HG03558 (cell line): ENCODE measurements at regions not wholly inside any gene's neighbourhood (a gene's known extent, or its start where the extent isn't known, plus 50 kb on each side); places are given as distances from the start of the nearest gene placed in this dataset.

Experiments used
- ATAC-seq: cut with Tn5 transposase; IDR thresholded peaks from one replicate; pipeline ENCODE4 v1.9.1; 2021; ENCODE audit warnings: moderate number of reproducible peaks; ENCODE audit not compliant: unreplicated experiment; ENCODE audit errors: extremely low read depth

GRCh38 chr10:111131168-111131799 lies 54.5 kb downstream of the ADRA2A start:
- no peak for ATAC-seq

DNA sequence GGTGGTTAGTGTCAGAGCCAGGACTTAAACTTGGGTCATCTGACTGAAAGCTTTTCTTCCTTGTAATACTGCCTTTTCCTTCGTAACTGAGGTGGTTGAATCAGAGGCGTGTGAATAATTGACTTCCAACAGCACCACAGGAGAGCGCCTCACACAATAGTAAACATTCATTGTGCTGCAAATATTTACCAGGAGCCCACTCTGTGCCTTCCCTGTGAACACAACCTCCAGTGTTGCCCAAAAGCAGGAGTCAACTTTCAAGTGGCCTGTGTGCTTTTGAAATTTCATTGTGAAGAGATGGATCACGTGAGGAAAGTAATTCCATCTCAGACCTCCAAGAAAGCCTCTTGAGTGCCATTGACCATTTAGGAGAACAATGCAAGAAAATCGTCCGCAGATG lies 60.2 kb downstream of the ADRA2A start:
- ATAC-seq: no peak

- ATAC-seq: no peak
Measured at GRCh38 chr10:111137587-111137986, 60.8 kb downstream of the ADRA2A start.

DNA sequence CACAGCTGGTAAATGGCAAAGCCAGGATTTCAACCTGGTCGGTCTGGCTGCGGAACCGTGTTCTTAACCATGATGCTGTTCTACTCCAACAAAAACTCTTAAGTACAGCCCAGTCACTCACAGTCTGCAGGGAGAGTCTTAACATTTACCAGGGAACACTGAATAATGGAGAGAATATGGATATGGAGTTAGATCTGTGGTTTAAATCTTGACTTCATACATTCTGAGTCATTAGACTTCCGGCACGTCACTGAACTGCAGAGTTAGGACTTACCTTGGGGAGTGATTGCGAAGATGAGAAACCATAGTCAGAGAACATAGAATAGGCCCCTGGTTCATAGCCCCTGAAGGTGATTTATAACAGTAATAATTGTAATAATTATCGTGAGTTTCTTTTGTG lies 61.7 kb downstream of the ADRA2A start:
- ATAC-seq: no peak

GRCh38 chr10:111139567-111139966 lies 62.7 kb downstream of the ADRA2A start:
- ATAC-seq: no peak

- no peak for ATAC-seq
Measured at GRCh38 chr10:111142092-111142768, 65.4 kb downstream of the ADRA2A start.

DNA sequence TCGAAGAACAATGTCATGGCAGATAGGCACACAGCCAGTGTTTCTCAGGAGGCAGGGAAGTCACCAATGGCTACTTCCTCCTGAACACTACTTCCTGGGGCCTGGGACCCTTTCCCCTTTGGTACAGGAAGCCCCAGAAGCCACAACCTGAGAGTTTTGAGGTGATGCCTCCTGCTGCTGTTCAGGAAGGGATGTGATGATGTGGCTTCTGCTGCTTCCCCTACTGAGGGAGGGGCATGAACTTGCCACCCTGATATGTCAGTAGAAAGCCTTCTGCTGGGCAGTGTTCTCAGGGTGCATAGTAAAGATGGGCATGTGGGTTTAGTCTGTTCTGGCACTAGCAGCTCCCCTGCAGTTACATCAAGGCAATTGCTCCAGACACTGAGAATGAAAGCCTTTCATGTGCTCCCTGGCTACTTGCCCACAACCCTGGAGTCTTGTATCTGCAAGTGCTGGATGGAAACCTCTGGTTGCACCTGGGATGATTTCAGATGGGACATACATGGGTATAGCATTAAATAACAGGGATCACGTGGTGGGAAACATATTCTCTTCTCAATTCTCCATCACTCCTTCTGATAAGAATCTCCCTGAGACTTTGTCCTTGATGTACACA lies 69.3 kb downstream of the ADRA2A start:
- ATAC-seq: no peak

DNA sequence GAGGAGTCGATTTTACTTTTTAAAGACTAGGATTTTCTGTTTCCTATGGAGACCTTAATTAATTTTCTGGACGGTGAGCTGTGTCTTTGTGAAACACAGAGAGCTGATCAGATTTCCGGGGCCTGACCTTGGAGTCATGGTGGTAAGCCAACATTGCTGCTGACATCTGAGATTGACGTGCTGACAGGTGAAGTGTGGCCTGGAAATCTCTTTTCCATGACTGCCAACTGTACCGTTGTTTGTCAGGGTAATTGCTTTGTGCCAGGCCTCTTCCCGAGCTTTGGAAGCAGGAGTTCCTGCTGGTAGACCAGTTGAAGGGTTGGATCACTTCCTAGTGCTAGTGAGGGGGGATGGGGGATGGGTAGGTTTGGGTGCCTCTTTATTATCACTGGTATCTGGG lies 71.2 kb downstream of the ADRA2A start:
- ATAC-seq: no peak

DNA sequence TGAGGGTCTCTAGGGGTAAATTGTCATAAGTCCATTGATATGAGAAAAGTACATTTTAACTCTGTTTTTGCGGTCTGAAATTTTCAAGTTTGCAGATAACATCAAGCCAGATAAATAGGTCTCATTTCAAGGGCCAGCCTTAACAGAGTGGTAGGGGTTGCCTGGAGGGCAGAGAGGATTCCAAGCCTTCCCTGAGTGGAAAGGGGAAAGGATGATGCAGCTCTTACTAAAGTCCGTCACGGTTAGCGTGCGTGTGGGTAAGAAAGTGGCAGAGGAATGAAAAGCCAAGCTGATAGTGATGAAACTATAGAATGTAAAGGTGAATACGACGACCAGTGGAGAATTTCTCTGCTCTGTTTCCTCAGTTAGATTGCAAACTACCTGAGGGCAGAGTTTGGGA lies 71.6 kb downstream of the ADRA2A start:
- no peak for ATAC-seq

DNA sequence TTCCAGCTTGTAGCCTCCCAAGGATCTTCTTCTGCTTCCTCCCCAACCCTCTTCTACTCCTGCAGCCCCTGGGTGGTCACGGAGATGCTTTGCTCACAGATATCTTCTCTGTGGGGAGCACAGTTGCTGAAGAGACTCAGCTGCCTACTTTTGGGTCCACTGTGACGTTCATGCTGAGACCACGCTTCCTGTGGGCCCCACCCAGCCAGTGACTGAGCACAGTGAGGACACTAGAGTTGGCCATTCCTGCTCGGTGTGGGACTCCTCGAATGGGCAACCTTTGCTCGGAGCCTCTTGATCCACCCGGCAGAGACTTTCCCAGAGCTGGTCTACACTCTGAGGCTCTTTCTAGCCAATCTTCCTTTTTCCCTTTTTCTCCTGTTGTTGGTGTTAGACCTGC lies 73.9 kb downstream of the ADRA2A start:
- ATAC-seq: no peak

DNA sequence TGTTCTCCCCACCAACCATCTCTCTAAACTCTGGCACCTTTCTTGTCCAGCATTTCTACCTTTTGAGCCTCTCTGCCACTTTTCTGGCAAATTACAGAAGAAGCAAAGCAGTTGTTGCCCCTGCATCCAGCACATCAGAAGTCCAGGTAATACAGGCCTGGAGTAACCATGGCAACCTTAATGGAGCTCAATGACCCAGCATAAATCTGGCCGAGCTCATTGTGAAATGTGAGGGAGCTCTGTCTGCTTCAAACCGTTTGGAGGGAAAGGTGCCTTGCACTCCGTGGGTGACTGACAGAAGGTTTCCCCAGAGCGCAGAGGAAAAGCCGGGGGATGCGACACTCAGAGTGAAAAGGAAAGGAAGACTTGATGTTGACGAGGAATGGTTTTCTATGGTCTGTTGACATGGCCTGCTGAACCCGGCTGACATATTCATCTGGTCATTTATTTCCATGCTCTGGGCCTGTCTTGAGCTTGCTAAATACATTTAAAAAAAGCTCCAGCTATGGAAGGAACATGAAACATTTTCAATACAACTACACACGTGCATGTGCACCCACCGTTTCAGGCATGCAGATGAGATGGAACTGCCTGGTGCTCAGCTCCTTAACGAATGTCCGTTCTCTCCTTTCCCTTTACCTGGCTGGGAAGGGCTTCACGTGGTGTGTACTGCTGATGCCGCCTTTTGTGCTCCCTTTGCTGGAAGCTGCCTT lies 74.9 kb downstream of the ADRA2A start:
- no peak for ATAC-seq

- no peak for ATAC-seq
Measured at GRCh38 chr10:111156754-111157153, 79.9 kb downstream of the ADRA2A start.

DNA sequence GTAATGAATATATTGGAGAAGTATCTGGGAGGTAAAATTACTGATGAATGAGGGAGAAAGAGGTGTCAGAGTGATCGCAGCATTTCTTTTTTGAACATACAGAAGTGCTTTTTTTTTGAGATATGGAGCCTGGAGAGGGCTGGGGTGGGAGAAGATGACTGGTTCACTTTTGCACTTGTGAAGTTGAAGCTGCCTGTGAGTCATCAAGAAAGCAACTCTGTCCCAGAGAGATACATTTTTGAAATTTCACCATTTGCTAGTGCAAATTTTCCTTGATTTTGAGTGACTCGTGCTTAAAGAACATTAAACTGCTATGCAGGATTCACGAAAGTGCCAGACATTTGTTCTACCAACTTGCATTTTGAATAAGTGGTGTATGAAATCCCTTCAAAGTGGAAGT lies 81.8 kb downstream of the ADRA2A start:
- ATAC-seq: no peak

DNA sequence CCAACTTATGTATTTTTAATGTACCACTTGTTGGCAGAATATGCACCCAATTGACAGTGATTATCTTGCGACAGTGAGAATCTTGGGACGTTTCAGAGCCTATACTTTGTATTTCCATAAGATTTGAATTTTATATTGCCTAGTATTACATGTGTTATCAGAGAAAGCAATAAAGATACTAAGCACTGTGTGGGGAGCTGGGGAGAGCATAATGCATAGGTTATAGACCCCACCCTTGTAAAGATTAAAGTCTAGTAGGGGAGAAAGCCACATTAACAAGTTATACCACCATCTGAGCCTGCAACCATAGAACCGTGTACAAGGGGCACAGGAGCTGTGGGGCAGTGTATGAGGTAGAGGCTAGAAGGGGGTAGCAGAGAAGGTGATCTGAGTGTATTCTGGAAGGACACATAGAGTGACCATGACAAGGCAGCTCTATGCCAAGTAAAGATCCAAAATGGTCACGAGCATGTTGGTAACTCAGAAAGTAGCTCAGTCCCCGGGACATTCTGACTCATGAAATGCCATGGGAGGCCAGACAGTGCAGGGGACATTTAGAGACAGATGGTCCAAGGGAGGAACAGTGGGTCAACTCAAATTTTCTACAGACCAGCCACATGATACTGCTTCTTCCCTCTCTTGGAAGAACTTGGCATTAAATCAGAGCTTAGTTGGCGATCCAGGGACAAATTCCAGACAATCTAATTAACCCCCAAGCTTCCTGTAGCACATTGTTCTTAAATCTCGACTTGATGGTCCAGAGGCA lies 84.5 kb downstream of the ADRA2A start:
- no peak for ATAC-seq

DNA sequence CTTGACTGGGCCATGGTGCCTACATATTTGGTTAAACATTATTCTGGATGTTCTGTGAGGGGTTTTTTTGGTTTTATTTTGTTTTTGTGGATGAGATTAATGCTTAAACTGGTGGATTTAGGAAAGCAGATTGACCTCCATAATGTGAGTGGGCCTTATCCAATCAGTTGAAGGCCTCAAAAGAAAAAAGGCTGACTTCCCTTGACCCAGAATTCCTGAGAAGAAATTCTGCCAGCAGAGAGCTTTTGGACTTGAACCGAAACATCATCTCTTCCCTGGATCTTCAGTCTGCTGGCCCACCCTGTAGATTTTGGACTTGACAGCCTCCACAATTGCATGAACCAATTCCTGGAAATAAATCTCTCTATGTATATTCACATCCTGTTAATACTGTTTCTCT lies 94.4 kb downstream of the ADRA2A start:
- no peak for ATAC-seq

DNA sequence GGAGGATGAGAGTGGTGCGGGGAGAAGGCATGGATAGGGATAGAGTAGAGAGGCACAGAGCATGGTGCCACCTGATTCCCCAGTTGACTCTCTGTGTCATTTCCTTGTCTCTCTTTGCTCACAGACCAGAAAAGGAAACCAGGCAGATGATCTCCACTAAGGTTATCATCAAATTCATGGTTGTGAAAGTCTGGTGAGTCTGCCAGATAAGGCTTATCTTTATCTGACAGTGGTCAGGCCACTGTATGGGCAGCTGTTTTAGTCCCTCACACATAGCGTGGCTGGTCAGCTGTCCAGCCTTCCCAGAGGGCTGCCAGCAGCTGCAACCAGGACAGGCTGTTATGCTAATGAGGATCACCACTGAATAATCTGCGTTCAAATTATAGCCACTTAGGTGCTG lies 99.0 kb downstream of the ADRA2A start:
- no peak for ATAC-seq

DNA sequence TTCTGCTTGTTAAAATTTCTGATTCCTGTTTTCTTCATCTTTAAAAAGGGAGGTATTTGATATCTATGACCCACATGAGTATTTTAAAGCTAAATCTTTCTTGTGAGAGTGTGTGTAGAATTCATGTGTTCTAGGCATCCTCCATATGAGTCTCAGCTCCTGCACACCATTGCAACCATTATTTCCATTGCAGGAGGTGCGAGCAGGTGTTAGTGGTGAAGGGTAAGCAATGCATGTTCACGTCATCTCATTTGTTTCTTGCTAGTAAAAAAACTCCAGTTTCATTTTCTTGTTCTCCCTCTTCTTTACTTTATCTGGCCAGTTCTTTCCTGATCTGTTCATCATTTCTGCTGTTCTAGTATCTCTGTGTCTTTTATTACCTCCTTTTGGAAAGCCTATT lies 100.5 kb downstream of the ADRA2A start:
- no peak for ATAC-seq

GRCh38 chr10:111179514-111179913 lies 102.7 kb downstream of the ADRA2A start:
- ATAC-seq: no peak

DNA sequence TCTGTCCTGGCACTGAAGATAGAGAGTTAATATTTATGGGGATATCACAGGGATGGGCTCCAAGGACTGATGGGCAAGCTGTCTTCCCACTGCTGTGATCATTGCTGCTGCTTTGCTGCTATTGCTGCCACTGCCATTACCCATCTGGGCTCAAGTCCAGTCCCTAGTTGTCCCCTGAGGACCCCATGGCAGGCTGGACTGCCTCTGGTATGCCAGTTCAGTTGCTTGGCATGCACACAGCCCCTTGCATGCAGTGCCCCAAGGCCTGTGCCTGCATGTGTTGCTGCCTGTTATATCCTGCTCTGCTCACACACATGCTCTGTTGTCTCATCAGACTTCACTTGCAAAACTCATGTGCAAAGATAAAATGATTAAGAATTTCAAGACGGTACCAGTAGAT lies 109.5 kb downstream of the ADRA2A start:
- ATAC-seq: no peak

DNA sequence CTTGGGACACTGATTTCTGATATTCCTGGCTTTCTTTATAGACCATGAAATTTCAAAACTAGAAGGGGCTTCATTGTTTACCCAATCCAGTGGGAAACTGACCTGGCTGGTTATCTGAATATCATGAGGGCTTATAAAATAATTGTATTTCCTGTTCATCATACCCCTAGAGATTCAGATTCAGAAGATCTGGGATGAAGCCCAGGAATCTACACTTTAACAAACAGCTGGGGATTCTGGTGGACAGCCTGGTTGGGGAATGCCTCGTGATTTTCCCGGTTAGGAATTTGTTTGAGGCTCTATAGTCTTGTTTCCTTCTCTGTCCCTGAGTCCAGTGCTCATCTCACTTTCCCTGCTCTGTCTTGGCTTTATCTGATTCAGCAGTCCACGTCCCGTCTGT lies 110.3 kb downstream of the ADRA2A start:
- ATAC-seq: no peak

DNA sequence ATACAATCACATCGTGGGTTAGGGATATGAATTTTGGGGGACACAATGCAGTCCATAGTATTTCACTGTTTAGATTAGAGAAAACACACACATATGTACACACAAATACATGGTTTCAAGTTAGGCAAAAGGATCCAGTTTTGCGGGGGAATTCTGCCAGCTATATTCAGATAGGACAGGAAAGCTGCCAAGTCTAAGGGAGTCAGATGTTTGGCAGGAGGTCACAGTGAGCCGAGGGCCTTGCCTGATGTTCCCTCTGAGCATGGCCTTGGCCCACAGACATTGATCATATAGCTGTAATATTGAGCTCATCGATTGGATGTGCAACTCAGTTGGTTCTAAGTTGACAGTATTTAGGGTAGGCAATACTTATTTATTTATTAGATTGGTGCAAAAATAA lies 122.8 kb downstream of the ADRA2A start:
- ATAC-seq: no peak
